ENCODE measurements at regions not wholly inside any gene's neighbourhood (a gene's known extent, or its start where the extent isn't known, plus 50 kb on each side); places are given as distances from the start of the nearest gene placed in this dataset.

GRCh38 chr13:80577926-80578670 lies 237.2 kb upstream of the SPRY2 start:
- H3K27ac ChIP-seq (ENCODE audit: low read depth, low read length), result peak overlapping the region; percentile 37
- no peak overlapping the region for H3K4me3 ChIP-seq (ENCODE audit: low read depth in 1 of 5, low read length in 5 of 5)
- no peak overlapping the region for H3K9ac ChIP-seq (ENCODE audit: low read length in 5 of 5)
- peaks cover 0 to 14% (median 14%) of the 10 kb centered on the region in 5 donors for H3K4me1 ChIP-seq (ENCODE audit: control insufficient read depth in 5 of 5, insufficient read depth in 5 of 5, low read length in 5 of 5)
- H3K36me3 ChIP-seq (ENCODE audit: control insufficient read depth in 5 of 5, insufficient read depth in 5 of 5, low read length in 5 of 5), result no peaks in the 10 kb centered on the region
- no peaks in the 10 kb centered on the region for H3K27me3 ChIP-seq (ENCODE audit: control insufficient read depth in 5 of 5, insufficient read depth in 4 of 5, low read length in 5 of 5)
- H3K9me3 ChIP-seq (ENCODE audit: control insufficient read depth in 5 of 5, low read length in 5 of 5), result no peaks in the 10 kb centered on the region

GRCh38 chr13:80577285-80577684 lies 236.4 kb upstream of the SPRY2 start:
- Histone ChIP-seq H3K36me3 (ENCODE audit: control insufficient read depth in 5 of 5, insufficient read depth in 5 of 5, low read length in 5 of 5) (no peaks in the 10 kb centered on the region), H3K9ac (ENCODE audit: low read length in 5 of 5) (no peak overlapping the region), H3K4me3 (ENCODE audit: low read depth in 1 of 5, low read length in 5 of 5) (no peak overlapping the region), H3K9me3 (ENCODE audit: control insufficient read depth in 5 of 5, low read length in 5 of 5) (no peaks in the 10 kb centered on the region), H3K27ac (ENCODE audit: low read depth, low read length) (no peak overlapping the region), H3K27me3 (ENCODE audit: control insufficient read depth in 5 of 5, insufficient read depth in 4 of 5, low read length in 5 of 5) (no peaks in the 10 kb centered on the region), H3K4me1 (ENCODE audit: control insufficient read depth in 5 of 5, insufficient read depth in 5 of 5, low read length in 5 of 5) (peaks cover 0 to 17% (median 14%) of the 10 kb centered on the region in 5 donors)

GRCh38 chr13:80574113-80574850 lies 233.4 kb upstream of the SPRY2 start:
- Histone ChIP-seq H3K27ac (ENCODE audit: low read depth, low read length) (peak overlapping the region; percentile 42), H3K9me3 (ENCODE audit: control insufficient read depth in 5 of 5, low read length in 5 of 5) (no peaks in the 10 kb centered on the region), H3K27me3 (ENCODE audit: control insufficient read depth in 5 of 5, insufficient read depth in 4 of 5, low read length in 5 of 5) (no peaks in the 10 kb centered on the region), H3K4me1 (ENCODE audit: control insufficient read depth in 5 of 5, insufficient read depth in 5 of 5, low read length in 5 of 5) (peaks cover 0 to 17% (median 14%) of the 10 kb centered on the region in 5 donors), H3K36me3 (ENCODE audit: control insufficient read depth in 5 of 5, insufficient read depth in 5 of 5, low read length in 5 of 5) (no peaks in the 10 kb centered on the region), H3K9ac (ENCODE audit: low read length in 5 of 5) (no peak overlapping the region), H3K4me3 (ENCODE audit: low read depth in 1 of 5, low read length in 5 of 5) (no peak overlapping the region)

- no peak overlapping the region for H3K9ac ChIP-seq (ENCODE audit: low read length in 5 of 5)
- H3K36me3 ChIP-seq (ENCODE audit: control insufficient read depth in 5 of 5, insufficient read depth in 5 of 5, low read length in 5 of 5), result no peaks in the 10 kb centered on the region
- H3K4me1 ChIP-seq (ENCODE audit: control insufficient read depth in 5 of 5, insufficient read depth in 5 of 5, low read length in 5 of 5), result peaks cover 0 to 17% (median 13%) of the 10 kb centered on the region in 5 donors
- no peak overlapping the region for H3K27ac ChIP-seq (ENCODE audit: low read depth, low read length)
- H3K9me3 ChIP-seq (ENCODE audit: control insufficient read depth in 5 of 5, low read length in 5 of 5), result no peaks in the 10 kb centered on the region
- H3K27me3 ChIP-seq (ENCODE audit: control insufficient read depth in 5 of 5, insufficient read depth in 4 of 5, low read length in 5 of 5), result no peaks in the 10 kb centered on the region
- no peak overlapping the region for H3K4me3 ChIP-seq (ENCODE audit: low read depth in 1 of 5, low read length in 5 of 5)
Observed at GRCh38 chr13:80572923-80573316, 232.0 kb upstream of the SPRY2 start.

GRCh38 chr13:80572308-80572922 lies 231.5 kb upstream of the SPRY2 start:
- H3K27me3 ChIP-seq (ENCODE audit: control insufficient read depth in 5 of 5, insufficient read depth in 4 of 5, low read length in 5 of 5), result no peaks in the 10 kb centered on the region
- H3K4me3 ChIP-seq (ENCODE audit: low read depth in 1 of 5, low read length in 5 of 5), result no peak overlapping the region
- no peaks in the 10 kb centered on the region for H3K36me3 ChIP-seq (ENCODE audit: control insufficient read depth in 5 of 5, insufficient read depth in 5 of 5, low read length in 5 of 5)
- H3K9me3 ChIP-seq (ENCODE audit: control insufficient read depth in 5 of 5, low read length in 5 of 5), result no peaks in the 10 kb centered on the region
- no peak overlapping the region for H3K9ac ChIP-seq (ENCODE audit: low read length in 5 of 5)
- H3K4me1 ChIP-seq (ENCODE audit: control insufficient read depth in 5 of 5, insufficient read depth in 5 of 5, low read length in 5 of 5), result peaks cover 0 to 17% (median 11%) of the 10 kb centered on the region in 5 donors
- no peak overlapping the region for H3K27ac ChIP-seq (ENCODE audit: low read depth, low read length)

GRCh38 chr13:80571346-80572307 lies 230.7 kb upstream of the SPRY2 start:
- Histone ChIP-seq H3K36me3 (ENCODE audit: control insufficient read depth in 5 of 5, insufficient read depth in 5 of 5, low read length in 5 of 5) (no peaks in the 10 kb centered on the region), H3K9ac (ENCODE audit: low read length in 5 of 5) (no peak overlapping the region), H3K9me3 (ENCODE audit: control insufficient read depth in 5 of 5, low read length in 5 of 5) (no peaks in the 10 kb centered on the region), H3K4me3 (ENCODE audit: low read depth in 1 of 5, low read length in 5 of 5) (no peak overlapping the region), H3K27me3 (ENCODE audit: control insufficient read depth in 5 of 5, insufficient read depth in 4 of 5, low read length in 5 of 5) (no peaks in the 10 kb centered on the region), H3K4me1 (ENCODE audit: control insufficient read depth in 5 of 5, insufficient read depth in 5 of 5, low read length in 5 of 5) (peaks cover 0 to 17% (median 11%) of the 10 kb centered on the region in 5 donors), H3K27ac (ENCODE audit: low read depth, low read length) (no peak overlapping the region)

- Histone ChIP-seq H3K27me3 (ENCODE audit: control insufficient read depth in 5 of 5, insufficient read depth in 4 of 5, low read length in 5 of 5) (no peaks in the 10 kb centered on the region), H3K9ac (ENCODE audit: low read length in 5 of 5) (no peak overlapping the region), H3K4me1 (ENCODE audit: control insufficient read depth in 5 of 5, insufficient read depth in 5 of 5, low read length in 5 of 5) (peaks cover 0 to 17% (median 9%) of the 10 kb centered on the region in 5 donors), H3K27ac (ENCODE audit: low read depth, low read length) (no peak overlapping the region), H3K36me3 (ENCODE audit: control insufficient read depth in 5 of 5, insufficient read depth in 5 of 5, low read length in 5 of 5) (no peaks in the 10 kb centered on the region), H3K9me3 (ENCODE audit: control insufficient read depth in 5 of 5, low read length in 5 of 5) (no peaks in the 10 kb centered on the region), H3K4me3 (ENCODE audit: low read depth in 1 of 5, low read length in 5 of 5) (peak overlapping the region in 1 of 5 donors; percentile 25)
Observed at GRCh38 chr13:80563439-80563838, 222.5 kb upstream of the SPRY2 start.

GRCh38 chr13:80562433-80563156 lies 221.7 kb upstream of the SPRY2 start:
- no peaks in the 10 kb centered on the region for H3K36me3 ChIP-seq (ENCODE audit: control insufficient read depth in 5 of 5, insufficient read depth in 5 of 5, low read length in 5 of 5)
- H3K4me1 ChIP-seq (ENCODE audit: control insufficient read depth in 5 of 5, insufficient read depth in 5 of 5, low read length in 5 of 5), result peaks cover 2 to 23% (median 17%) of the 10 kb centered on the region in 5 donors
- H3K4me3 ChIP-seq (ENCODE audit: low read depth in 1 of 5, low read length in 5 of 5), result no peak overlapping the region
- H3K27ac ChIP-seq (ENCODE audit: low read depth, low read length), result peak overlapping the region; percentile 27
- H3K9ac ChIP-seq (ENCODE audit: low read length in 5 of 5), result no peak overlapping the region
- no peaks in the 10 kb centered on the region for H3K27me3 ChIP-seq (ENCODE audit: control insufficient read depth in 5 of 5, insufficient read depth in 4 of 5, low read length in 5 of 5)
- no peaks in the 10 kb centered on the region for H3K9me3 ChIP-seq (ENCODE audit: control insufficient read depth in 5 of 5, low read length in 5 of 5)

- H3K27me3 ChIP-seq (ENCODE audit: control insufficient read depth in 5 of 5, insufficient read depth in 4 of 5, low read length in 5 of 5), result no peaks in the 10 kb centered on the region
- H3K36me3 ChIP-seq (ENCODE audit: control insufficient read depth in 5 of 5, insufficient read depth in 5 of 5, low read length in 5 of 5), result no peaks in the 10 kb centered on the region
- peak overlapping the region; percentile 6 for H3K27ac ChIP-seq (ENCODE audit: low read depth, low read length)
- H3K9me3 ChIP-seq (ENCODE audit: control insufficient read depth in 5 of 5, low read length in 5 of 5), result no peaks in the 10 kb centered on the region
- H3K4me3 ChIP-seq (ENCODE audit: low read depth in 1 of 5, low read length in 5 of 5), result no peak overlapping the region
- peaks cover 2 to 32% (median 27%) of the 10 kb centered on the region in 5 donors for H3K4me1 ChIP-seq (ENCODE audit: control insufficient read depth in 5 of 5, insufficient read depth in 5 of 5, low read length in 5 of 5)
- no peak overlapping the region for H3K9ac ChIP-seq (ENCODE audit: low read length in 5 of 5)
Observed at GRCh38 chr13:80560609-80561008, 219.7 kb upstream of the SPRY2 start.
